Psoas muscle (tissue), 7 donors: ENCODE measurements at regions not wholly inside any gene's neighbourhood (a gene's known extent, or its start where the extent isn't known, plus 50 kb on each side); places are given as distances from the start of the nearest gene placed in this dataset.

Experiments used
- ATAC-seq, 4 donors: fragments of 200-7000 bp; cut with Tn5 transposase; one replicate each; pipeline ENCODE4 v1.9.1; 2020; ENCODE audit warnings: moderate library complexity in 3 of 4, mild to moderate bottlenecking in 2 of 4
- DNase-seq, 2 donors: peaks; one replicate each; pipeline ENCODE4 v3.0.0-alpha.2; 2020
- H3K27ac ChIP-seq: fragments of 200-600 bp; one replicate; pipeline ENCODE4 v1.8.0; 2022
- H3K27me3 ChIP-seq, 3 donors: fragments of 200-600 bp in 1 of 3; one replicate each; pipeline versions ENCODE4 v1.6.1 to v1.8.0; 2013 to 2022; ENCODE audit warnings: low read length in 2 of 3, mild to moderate bottlenecking in 2 of 3, moderate library complexity in 1 of 3; ENCODE audit not compliant: insufficient read depth in 3 of 3
- H3K36me3 ChIP-seq, 2 donors: fragments of 200-600 bp in 1 of 2; one replicate each; pipeline versions ENCODE4 v1.6.1 to v1.8.0; 2013 to 2022; ENCODE audit warnings: low read depth in 1 of 2, mild to moderate bottlenecking in 1 of 2, moderate library complexity in 1 of 2; ENCODE audit not compliant: insufficient read depth in 1 of 2
- H3K4me1 ChIP-seq: fragments of 200-600 bp; one replicate; pipeline ENCODE4 v1.8.0; 2022
- H3K4me3 ChIP-seq: fragments of 200-600 bp; one replicate; pipeline ENCODE4 v1.8.0; 2022; ENCODE audit warnings: mild to moderate bottlenecking
- H3K9me3 ChIP-seq: fragments of 200-600 bp; one replicate; pipeline ENCODE4 v1.8.0; 2022
- CTCF ChIP-seq: fragments of 200-600 bp; IDR thresholded peaks from one replicate; pipeline ENCODE4 v1.8.0; 2022; ENCODE audit warnings: antibody characterized with exemption
- WGBS, 3 donors: extraction: QIAGEN DNeasy Blood & Tissue Kit; methylation state at CpG; one replicate each; pipeline versions ENCODE4 v1.1.6 to v1.1.7; 2013; 5-methylcytosine and 5-hydroxymethylcytosine counted together
- intact Hi-C, 2 donors: fragments of 100-400 bp; cut with DNase I; formaldehyde crosslinking; loops; one replicate each; pipeline versions ENCODE4 v1.11.0 to v1.14.2; 2022
- donor health status: healthy with polysubstance abuse.
- donor health status: DM: no; HTN: no; CAD: no; lungs with moderate emphysema.
- donor health status: Bipolar disorder and iron deficiency.
- donor health status: healthy.
- donor health status: DM: yes; HTN: yes; CAD: no.
- donor health status: DM: no; HTN: no; CAD: no.
- donor health status: DM: yes; HTN: yes; CAD: no.

GRCh38 chr22:27406389-27406861, 395.1 kb downstream of the MN1 start:
- peaks cover 0 to 10% (median 0%) of the 10 kb centered on the region in 3 donors for H3K27me3 ChIP-seq
- intact Hi-C loops, result loop anchor here (1.0 to 10.0 kb wide), 5 partner anchors 208 to 598 kb away; no protein-coding TSS in a partner anchor
- DNase-seq, result no peak
- no peak overlapping the region for H3K4me3 ChIP-seq
- H3K9me3 ChIP-seq, result no peaks in the 10 kb centered on the region
- no peak overlapping the region for H3K27ac ChIP-seq
- no peaks in the 10 kb centered on the region for H3K36me3 ChIP-seq
- ATAC-seq, result peak in 1 of 4 donors; percentile 21
- 92 to 97% (median 95%) methylated on average over 2 of the region's 2 CpGs for WGBS, 3 donors
- no peaks in the 10 kb centered on the region for H3K4me1 ChIP-seq
- no peak for TF ChIP-seq CTCF

GRCh38 chr22:27407369-27407985, 394.1 kb downstream of the MN1 start:
- no peaks in the 10 kb centered on the region for H3K9me3 ChIP-seq
- no peaks in the 10 kb centered on the region for H3K4me1 ChIP-seq
- 80 to 88% (median 83%) methylated on average over 12 to 14 of the region's 14 CpGs for WGBS, 3 donors
- TF ChIP-seq CTCF, result no peak
- DNase-seq (no peak), ATAC-seq (no peak)
- no peak overlapping the region for H3K27ac ChIP-seq
- no peaks in the 10 kb centered on the region for H3K36me3 ChIP-seq
- no peak overlapping the region for H3K4me3 ChIP-seq
- H3K27me3 ChIP-seq, result peaks cover 0 to 19% (median 0%) of the 10 kb centered on the region in 3 donors
- intact Hi-C loops, result loop anchor here (5.0 to 10.0 kb wide), 4 partner anchors 207 to 597 kb away; no protein-coding TSS in a partner anchor

- intact Hi-C loops, result loop anchor here (5.0 to 10.0 kb wide), 4 partner anchors 207 to 597 kb away; no protein-coding TSS in a partner anchor
- no peak for TF ChIP-seq CTCF
- no peak for DNase-seq
Observed at GRCh38 chr22:27408068-27408467, 393.5 kb downstream of the MN1 start.

GRCh38 chr22:27409299-27409698, 392.3 kb downstream of the MN1 start:
- TF ChIP-seq CTCF, result no peak
- Histone ChIP-seq H3K4me1 (no peaks in the 10 kb centered on the region), H3K27ac (no peak overlapping the region), H3K36me3 (no peaks in the 10 kb centered on the region), H3K4me3 (no peak overlapping the region), H3K9me3 (no peaks in the 10 kb centered on the region), H3K27me3 (peaks cover 0 to 35% (median 4%) of the 10 kb centered on the region in 3 donors)
- no peak for DNase-seq
- 86 to 91% (median 90%) methylated on average over 11 of the region's 11 CpGs for WGBS, 3 donors
- ATAC-seq, result no peak
- intact Hi-C loops, result loop anchor here (5.0 to 10.0 kb wide), 4 partner anchors 206 to 596 kb away; no protein-coding TSS in a partner anchor

More at GRCh38 chr22:27408068-27408467, 393.5 kb downstream of the MN1 start:
- no peak for ATAC-seq
- H3K4me1 ChIP-seq, result no peaks in the 10 kb centered on the region
- H3K27ac ChIP-seq, result no peak overlapping the region
- WGBS, 3 donors, result 86 to 97% (median 92%) methylated on average over 2 of the region's 2 CpGs
- H3K27me3 ChIP-seq, result peaks cover 0 to 25% (median 4%) of the 10 kb centered on the region in 3 donors
- no peaks in the 10 kb centered on the region for H3K9me3 ChIP-seq
- H3K4me3 ChIP-seq, result no peak overlapping the region
- no peaks in the 10 kb centered on the region for H3K36me3 ChIP-seq
